GM21576 (cell line): ENCODE measurements at regions not wholly inside any gene's neighbourhood (a gene's known extent, or its start where the extent isn't known, plus 50 kb on each side); places are given as distances from the start of the nearest gene placed in this dataset.

Experiments used
- ATAC-seq: cut with Tn5 transposase; IDR thresholded peaks from one replicate; pipeline ENCODE4 v1.9.1; 2021; ENCODE audit warnings: mild to moderate bottlenecking, moderate library complexity; ENCODE audit not compliant: unreplicated experiment

DNA sequence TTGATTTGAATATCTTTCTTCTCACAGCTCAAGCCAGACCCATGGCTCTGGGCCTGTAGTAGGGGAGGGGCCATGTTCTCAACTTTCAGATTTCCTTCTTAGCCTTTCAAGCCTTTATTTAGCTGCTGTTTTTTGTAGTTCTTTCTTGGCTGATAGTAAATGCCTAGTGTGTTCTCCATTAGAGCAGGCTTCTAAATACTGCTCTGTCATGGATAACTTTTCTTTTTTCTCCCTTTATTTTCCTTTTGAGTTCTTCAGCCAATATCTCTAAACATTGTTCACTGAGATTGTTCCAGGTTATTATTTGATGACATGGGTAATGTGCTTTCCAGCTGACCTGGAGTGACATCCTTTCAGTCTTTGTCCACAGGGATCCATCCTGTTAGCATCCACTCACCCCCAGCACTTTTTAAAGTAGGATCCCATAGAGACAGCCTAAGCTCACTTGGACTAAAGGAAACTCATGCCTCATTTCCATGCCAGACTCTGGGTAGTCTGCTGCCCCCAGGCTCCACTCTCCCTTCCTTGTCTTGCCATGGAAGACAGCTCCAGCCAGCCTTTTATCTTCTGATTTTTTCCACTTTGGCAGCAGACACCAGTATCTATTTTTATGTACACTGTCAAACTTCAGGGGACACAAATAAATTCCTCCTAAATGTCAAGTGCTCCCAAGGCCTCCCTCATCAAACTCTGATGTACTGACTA lies 645.6 kb downstream of the RNF144B start:
- ATAC-seq, result no peak

DNA sequence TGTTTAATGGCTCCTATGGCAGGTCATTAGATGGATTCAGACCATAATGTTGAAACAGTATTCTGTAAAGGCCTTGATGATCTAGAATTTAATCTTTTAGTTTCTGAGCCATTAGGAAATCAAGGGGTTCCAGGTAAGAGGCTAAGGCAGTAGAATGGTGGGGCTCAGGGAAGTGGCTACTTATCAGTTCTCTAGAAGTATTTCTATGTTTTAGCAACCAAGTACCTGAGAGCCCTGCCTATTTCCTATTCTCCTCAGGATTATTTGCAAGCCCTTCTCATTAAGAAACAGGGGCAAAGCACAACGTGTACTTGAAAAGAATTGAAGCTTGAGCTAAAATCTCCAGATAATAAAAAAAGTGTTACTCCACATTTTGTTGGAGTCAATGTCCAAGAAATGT lies 646.5 kb downstream of the RNF144B start:
- ATAC-seq, result no peak

DNA sequence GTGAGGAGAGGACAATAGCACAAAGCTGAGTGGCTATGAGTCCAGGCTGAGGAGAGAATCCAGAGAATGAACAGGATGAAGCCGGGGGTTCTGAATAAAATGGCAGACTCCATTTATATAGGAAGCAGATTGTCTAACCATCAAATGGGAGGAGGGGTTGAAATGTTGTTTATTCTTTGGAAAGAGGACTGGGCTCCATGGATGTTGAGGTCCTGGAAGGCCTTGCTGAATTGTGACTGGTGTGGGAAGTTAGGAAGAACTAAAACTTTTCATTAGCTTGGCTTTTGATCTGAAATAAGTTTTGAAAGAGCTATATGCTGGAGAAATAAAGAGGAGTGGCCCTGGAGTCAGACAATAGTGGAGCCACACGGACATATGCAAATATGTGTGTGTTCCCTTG lies 647.8 kb downstream of the RNF144B start:
- ATAC-seq, result no peak

DNA sequence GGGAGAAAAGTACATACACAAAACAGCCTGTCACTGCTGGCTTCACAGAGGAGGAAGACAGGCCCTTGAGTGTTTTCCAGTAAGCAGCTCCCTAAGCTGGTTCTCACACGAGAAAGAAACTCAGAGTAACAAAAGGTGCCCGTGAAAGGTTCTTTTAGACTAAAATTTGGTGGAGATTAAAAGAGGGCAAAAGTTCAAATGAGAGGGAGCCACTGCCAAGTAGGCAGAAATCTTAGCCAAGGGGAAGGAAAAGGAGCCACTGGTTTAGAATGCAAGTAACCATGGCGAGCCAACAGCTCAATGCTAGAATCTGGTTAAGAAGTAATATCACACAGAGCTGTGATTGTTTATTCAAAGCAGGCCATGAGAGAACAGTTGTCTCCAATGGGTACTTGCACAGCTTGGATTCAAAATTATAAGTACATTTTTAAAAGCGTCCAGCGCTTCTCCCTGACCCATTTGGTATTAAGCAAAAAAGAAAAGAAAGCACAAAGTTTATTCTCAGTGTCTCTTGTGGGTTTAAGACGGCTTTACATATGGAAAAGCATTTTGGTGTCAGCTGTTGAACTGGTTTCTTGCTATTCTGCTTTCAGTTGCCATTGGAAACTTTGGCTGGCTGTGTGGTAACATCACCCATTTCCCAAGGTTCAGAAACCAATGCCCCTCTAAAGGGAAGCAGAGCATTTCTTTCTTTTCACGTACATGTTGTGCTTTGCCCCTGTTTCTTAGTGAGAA lies 648.5 kb downstream of the RNF144B start:
- no peak for ATAC-seq

DNA sequence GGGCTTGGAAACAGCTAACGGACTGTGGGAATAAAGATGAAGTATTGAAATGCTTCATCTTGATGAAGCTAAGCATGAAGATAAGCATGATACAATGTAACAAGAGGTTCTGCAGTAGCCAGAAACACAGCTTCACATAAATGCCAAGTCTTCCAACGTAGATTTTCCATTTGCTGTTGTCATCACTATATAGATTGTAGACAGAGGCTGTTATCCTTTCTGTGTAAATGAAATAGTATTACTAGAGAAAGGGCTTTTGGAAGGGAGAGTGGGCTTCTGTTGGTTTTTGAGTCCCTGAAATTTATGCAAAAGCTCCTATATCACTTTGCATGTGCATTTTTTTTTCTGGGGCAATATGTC lies 649.0 kb downstream of the RNF144B start:
- no peak for ATAC-seq

DNA sequence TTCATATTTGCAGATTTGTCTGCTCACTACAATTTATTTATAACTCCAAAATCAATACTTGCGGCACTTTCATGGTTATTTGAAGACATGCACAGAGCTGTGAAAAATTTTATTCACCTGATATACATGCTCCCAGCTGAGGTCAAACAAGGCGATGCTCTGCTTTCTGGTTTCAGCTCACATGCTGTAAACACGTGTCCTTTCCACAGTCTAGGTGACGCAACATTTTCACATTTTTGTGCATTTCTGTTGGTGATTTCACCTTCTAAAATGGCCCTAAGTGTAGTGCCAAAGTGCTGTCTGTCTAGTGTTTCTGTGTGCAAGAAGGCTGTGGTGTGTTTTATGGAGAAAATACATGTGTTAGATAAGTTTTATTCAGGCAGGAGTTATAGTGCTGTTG lies 650.5 kb downstream of the RNF144B start:
- ATAC-seq, result no peak

DNA sequence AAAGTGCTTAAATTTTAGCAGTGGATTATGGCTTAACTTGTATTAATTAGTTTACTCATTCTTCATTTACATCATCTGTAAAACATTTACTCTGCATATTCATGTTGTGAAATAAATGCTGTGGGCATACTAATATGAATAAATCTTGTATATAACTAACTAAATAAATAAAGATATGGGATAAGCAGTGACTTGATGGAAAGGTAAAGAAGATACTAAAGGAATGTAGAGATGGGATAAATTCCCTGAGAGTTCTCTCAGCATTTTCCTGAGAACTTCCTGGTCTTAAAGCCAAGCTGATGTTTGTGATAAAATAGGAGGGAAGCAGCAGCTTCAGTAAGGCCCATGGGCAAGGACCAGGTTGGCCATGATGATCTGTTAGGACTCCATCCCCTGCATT lies 652.1 kb downstream of the RNF144B start:
- ATAC-seq, result no peak

DNA sequence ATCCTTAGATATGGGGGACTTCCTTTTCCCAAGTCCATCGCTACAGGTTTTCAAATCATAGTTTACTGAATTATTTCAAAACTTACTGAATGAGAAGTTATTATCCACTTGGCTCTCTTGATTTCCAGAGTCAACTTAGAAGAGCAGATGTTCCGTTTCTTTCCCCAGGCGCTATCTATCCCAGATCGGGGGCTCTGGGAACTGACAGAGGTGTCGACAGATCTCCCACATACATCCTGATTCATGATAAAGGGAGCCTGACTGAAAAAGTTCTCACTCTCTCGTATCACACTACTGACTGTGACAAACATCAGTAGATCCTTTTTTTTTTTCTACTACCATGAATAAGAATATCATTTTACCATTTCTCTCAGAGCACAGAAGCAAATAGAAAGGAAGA lies 654.8 kb downstream of the RNF144B start:
- ATAC-seq, result no peak

DNA sequence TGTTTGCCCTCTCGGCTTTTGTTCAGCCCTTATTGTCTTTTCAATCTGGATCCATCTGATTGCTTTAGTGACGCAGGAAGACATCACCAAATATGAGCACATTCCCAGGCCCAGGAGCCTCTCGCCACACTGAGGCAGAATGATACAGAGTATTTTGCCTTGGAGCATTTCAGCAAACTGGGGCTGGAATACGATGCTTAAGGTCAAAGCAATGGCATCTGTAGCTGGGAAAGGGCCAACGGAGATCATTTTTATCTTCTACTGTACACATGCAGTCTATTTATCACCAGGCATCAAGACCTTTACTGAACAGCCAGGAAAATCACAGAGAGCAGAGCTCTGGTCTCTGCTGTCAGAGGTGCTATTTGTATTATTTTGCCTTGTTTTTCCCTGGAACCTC lies 655.3 kb downstream of the RNF144B start:
- no peak for ATAC-seq

DNA sequence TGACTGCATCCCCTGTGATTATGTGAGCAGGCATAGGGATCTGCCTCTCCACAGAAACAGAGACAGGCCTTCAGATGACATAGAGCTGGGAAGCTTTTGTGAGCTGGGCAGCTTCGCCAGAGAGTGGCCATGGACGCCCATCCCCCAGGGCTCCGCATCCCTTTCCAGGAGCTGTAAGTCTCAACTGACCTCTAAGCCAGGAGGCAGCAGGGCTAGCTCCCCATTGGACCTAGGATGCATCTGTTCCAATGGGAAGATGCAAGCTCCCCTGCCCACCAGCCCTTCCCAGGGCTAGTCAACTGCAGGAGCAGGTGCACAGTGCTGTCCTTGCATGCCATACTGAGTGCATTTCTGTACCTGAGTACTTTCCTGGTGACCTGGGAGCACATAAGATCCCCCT lies 663.6 kb downstream of the RNF144B start:
- ATAC-seq, result no peak

DNA sequence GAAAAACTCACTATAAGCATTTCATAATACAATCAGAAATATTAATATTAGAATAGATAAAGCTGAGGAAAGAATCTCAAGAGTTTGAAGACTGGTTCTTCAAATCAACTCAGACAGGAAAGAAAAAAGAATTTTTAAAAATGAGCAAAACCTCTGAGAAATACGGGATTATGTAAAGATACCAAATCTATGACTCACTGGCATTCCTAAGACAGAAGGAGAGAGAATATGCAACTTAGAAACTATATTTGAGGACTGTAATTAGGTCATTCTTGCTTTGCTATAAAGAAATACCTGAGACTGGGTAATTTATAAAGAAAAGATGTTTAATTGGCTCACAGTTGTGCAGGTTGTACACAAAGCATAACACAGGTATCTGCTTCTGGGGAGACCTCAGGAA lies 665.1 kb downstream of the RNF144B start:
- ATAC-seq, result no peak

DNA sequence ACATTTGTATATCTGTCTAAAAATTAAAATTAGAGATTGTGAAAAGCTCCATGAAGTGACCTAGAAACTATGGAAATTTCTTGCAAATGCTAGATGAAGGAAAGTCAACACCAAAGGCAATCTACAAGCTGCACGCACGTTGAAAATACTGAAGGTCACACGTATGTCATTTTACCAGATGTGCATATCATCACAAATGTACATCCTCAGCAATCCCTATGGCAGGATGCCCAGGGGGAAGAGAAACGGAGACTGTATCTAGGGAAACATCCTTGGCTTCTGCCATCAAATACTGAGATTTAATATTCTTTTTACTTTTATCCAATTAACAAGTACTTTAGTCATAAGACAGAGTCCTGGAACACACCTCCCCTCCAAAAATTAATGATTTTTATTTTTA lies 672.0 kb downstream of the RNF144B start:
- no peak for ATAC-seq

DNA sequence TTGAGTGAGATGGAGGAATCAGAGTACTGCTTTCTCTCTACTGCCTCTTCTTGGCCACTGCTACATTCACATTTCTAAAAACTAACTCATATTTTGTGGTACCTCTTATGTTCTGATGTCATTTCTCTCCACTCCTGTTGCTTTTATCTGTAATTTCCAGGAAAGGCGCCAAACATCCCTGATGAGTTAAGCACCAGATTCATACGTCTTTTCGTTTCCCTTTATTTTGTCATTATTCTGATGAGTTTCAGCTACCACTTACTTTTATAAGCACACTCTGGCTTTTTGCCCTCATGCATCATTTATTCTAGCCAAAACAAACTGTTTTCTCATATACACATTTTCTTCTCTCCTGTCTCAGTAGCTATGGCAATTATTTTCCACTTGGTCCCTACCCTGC lies 680.0 kb downstream of the RNF144B start:
- ATAC-seq, result no peak

DNA sequence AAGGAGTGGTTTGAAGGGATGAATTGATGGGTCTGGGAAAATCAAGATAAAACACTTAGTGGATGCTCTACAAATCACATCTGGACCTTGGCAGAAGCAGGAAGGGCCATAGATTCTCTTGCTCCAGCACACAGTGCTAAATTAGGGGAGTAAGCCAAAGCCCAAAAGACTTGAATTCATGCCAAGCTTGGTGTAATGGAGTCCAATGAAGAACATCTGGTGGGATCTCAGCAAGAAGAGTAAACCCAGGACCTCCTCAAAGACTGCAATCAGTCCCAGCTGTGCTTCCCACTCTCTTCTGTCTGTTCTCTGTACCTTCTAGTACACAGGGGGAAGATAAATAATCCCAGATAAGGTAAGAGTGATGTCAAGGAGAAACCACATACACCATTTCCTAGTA lies 683.4 kb downstream of the RNF144B start:
- ATAC-seq, result no peak

DNA sequence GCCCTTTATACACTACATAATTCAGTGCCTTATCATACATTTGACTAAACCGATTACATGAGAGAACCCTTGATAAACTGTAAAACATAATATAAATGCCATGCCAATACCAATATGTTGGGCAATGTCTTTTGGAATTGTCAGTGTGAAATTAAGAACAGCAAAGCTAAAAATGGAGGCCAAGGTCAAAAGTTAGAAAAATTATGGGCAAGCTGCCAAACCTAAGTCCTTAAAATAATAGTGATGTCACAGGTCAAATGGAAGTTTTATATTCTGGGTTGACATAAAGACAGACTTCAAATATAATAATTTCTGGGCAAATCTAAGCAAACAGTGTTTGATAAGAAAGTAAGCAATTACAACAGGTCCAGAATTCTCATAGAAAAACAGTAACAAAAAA lies 696.7 kb downstream of the RNF144B start:
- no peak for ATAC-seq

DNA sequence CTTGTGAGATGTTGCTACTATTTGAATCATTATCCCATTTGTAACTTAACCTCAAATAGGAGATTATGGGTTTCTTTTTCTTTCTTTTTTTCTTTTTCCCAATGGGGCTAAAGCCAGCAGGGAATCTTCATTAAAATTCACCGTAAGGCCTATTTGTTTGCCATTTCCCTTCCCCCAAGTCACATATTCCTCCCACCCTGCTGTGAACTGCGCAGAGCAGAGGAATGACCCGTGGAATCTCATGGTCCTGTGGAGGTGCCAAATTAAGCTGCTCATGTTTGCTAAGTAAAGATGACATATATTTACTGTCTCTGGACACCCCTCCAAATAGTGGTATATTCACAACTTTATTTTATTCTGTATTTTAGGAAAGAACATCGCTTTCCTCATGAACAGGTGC lies 699.3 kb downstream of the RNF144B start:
- ATAC-seq, result no peak

DNA sequence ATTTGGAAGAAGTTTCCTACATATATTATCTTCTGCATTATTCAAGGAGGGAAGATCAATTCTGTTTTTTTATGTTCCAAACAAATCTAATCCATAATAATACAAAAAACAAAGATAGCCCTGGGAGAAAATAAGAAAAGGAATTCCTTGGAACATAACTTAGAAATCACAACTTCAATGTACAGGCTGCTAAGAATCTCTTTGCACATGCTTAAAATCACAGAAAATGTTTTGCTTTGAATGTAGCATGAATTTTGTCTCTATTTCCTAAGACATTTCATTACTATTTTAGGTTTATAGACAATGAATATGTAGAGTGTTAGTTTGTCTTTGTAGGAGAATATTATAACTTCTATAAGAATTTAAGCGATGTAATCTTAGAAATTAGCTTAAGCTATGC lies 700.1 kb downstream of the RNF144B start:
- no peak for ATAC-seq

DNA sequence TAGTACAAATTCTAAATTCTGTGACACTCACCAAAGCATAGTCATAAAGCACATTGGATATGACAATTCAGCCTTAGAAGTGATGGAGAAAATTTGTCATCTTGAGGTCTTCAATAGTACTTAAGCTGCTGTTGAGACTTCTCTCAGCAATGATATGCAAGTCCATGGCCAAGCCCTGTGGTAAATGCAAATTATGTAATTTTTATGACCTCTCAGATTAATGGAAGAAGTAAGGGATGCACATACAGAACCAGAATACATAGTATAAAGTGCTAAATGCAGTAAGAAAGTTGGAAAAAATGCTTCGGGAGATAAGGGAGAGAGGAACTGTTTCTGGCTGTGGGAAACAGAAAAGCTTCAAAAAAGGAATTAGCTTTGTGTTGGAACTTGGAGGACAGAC lies 700.7 kb downstream of the RNF144B start:
- ATAC-seq, result no peak

DNA sequence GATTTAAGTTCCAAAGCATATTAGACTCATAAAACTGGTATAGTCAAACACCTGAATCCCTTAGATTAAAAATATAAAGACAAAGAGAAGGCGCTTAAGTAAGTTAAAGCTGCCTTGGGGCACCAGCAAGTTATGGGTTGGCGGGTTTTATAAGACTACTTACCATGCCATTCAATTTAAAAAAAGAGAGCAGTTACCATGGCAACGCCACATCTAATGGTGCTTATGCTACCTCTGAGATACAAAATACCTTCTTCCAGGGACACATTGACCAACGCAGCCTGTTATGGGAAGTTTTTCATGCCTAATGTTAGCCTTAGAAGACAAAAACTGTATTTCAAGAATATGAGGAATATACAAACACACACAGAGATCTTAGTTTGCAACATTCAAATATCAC lies 713.6 kb downstream of the RNF144B start:
- no peak for ATAC-seq

DNA sequence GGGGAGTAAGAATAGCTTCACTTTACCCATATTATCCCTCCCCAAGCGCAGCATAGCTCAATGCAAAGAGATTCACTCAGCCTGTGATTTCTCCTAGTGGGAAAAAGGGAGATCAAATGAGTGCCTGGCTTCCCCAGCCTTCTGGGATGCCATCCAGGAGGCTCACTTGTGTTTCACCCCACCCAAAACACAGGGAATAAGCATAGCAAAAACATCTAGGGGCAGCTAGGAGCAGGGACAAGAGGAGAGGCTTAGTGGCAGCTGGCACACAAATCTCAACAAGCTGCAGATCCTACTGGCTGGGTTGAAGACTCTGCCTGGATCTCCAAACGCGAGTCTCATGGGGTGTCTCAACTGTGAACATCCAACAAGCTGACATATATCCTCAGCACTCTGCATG lies 715.8 kb downstream of the RNF144B start:
- ATAC-seq, result no peak

DNA sequence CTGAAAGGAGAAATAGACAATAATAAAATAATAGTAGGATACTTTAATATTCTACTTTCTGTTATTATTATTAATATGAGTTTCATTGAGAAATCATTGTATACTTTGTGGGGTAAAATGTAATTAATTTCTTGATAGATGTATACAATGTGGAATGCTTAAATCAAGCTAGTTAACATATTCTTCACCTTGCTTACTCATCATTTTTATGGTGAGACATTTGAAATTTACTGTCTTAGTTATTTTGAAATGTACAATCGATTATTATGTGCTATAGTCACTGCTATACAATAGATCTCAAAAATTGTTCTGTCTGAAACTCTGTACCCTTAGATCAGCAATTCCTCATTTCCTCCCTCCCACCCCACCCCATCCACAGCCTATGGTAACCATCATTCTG lies 720.3 kb downstream of the RNF144B start:
- ATAC-seq, result no peak

DNA sequence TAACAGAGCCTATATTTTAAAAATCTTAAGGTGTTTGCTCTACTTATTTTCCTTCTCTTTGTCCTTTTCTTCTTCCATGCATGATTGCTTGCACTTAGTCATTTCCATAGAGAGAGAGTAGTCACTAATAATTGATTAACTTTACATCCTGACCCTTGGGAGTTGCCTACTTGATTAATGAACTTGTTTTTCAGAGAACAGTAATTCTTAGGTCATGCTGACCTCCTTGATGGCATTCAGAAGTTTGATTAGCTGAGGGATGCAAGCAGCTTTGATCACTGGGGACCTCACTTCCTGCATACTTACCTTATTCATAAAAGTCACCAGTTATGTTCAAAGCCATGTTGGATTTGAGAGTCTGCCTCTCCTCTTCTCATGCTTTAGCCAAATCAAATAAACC lies 715.6 kb upstream of the ID4 start:
- ATAC-seq, result no peak

DNA sequence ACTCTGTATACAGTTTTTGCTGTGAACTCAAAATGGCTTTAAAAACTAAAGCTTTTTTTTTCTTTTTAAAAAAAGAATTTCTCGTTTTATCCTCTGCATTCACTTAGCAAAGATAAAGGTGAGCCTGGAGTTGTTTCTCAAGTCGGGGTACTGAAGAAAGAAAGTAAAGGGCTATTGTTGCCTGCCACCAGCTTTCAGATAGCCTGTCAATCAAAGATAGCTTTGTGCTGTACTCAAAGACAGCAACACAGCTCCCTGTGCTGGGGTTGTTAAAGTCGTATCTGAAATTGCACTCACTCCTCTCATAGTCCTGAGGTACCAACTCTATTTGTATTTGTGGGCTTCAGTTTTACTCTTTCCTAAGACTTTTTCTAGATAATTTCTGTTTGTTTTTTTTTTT lies 710.1 kb upstream of the ID4 start:
- no peak for ATAC-seq
